ENCODE measurements at regions not wholly inside any gene's neighbourhood (a gene's known extent, or its start where the extent isn't known, plus 50 kb on each side); places are given as distances from the start of the nearest gene placed in this dataset.
A peak's percentile ranks its signal among the peaks of the same experiment; 100 is the strongest.
"Not testable (repeated sequence)": the region's sequence is repeated elsewhere in the genome, so short reads cannot be mapped to it uniquely, and the experiment has no call there.

DNA sequence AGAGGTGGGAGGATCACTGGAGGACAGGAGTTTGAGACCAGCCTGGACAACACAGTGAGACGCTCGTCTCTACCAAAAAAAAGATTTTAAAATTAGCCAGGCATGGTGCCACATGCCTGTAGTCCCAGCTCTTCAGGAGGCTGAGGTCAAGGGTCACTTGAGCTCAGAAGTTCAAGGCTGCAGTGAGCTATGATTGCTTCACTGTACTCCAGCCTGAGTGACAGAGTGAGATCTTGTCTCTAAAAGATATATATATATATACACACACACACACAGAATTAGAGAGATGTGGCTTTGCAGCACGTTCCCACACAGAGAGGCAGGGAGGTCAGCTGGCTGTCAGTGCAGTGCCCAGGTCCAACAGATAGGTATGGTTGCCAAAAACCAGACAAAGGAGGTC is 363.4 kb downstream of the BCL2L11 start:
- WGBS, 2 experiments (ENCODE audit: extremely low coverage in 2 of 2, insufficient read length in 1 of 2) = no CpG with 5 or more reads among the region's 3 CpGs
- H3K18ac ChIP-seq (ENCODE audit: low read depth, low read length); H3K4me3 ChIP-seq (ENCODE audit: insufficient read depth, low read depth, low read length); BruUV-seq (replicated peaks); intact Hi-C loops (cut with micrococcal nuclease); DNase-seq; H2AK9ac ChIP-seq (replicated peaks; ENCODE audit: low read depth, low read length, poor library complexity); H3K27ac ChIP-seq (ENCODE audit: insufficient read depth, low read length); H3K14ac ChIP-seq (replicated peaks; ENCODE audit: low read depth, low read length); CTCF ChIA-PET; H2BK120ac ChIP-seq (ENCODE audit: low read depth, low read length); H3K56ac ChIP-seq (ENCODE audit: extremely low read depth, insufficient read depth, low read length); H2BK20ac ChIP-seq (ENCODE audit: low read depth, low read length); dilution Hi-C loops (cut with HindIII; ENCODE audit: low sequenced_read_pairs, unreplicated experiment); H2BK15ac ChIP-seq (ENCODE audit: low read depth, low read length); H2AK5ac ChIP-seq (ENCODE audit: low read depth, low read length); H4K8ac ChIP-seq (ENCODE audit: low read depth in 2 of 2, low read length in 2 of 2); H3K9me1 ChIP-seq (ENCODE audit: insufficient read depth, low read length); H3K23ac ChIP-seq (ENCODE audit: low read depth, low read length); H3K9ac ChIP-seq (ENCODE audit: low read depth, low read length); POLR2A ChIA-PET (ENCODE audit: unreplicated experiment); H3K27me3 ChIP-seq (ENCODE audit: control insufficient read depth, insufficient read depth, low read length); H2AFZ ChIP-seq (replicated peaks; ENCODE audit: low read length, poor library complexity); H3K4ac ChIP-seq (ENCODE audit: low read depth, low read length); ATAC-seq (ENCODE audit: low read depth); H2BK5ac ChIP-seq (ENCODE audit: low read depth, low read length, poor library complexity, severe bottlenecking); H4K5ac ChIP-seq (ENCODE audit: low read depth, low read length); H3K4me2 ChIP-seq (ENCODE audit: low read depth, low read length); H4K91ac ChIP-seq (ENCODE audit: insufficient read depth, low read depth, low read length); H3K9me3 ChIP-seq (ENCODE audit: control insufficient read depth, insufficient read depth, low read length); H3K79me1 ChIP-seq (ENCODE audit: low read depth in 1 of 2, low read length in 2 of 2): not testable (repeated sequence)
- H3K4me1 ChIP-seq (ENCODE audit: control insufficient read depth, insufficient read depth, low read length) = peaks cover 23% of the 10 kb centered on the region
- H3K36me3 ChIP-seq (ENCODE audit: control insufficient read depth, insufficient read depth, low read length) = peaks cover 13% of the 10 kb centered on the region
- peaks cover 65% of the 10 kb centered on the region for H4K20me1 ChIP-seq (ENCODE audit: insufficient read depth, low read length)
- in situ Hi-C loops (cut with MboI; ENCODE audit: low sequenced_read_pairs) = loop anchor here (25.0 kb wide), 1 partner anchor 178 kb away; no protein-coding TSS in a partner anchor

DNA sequence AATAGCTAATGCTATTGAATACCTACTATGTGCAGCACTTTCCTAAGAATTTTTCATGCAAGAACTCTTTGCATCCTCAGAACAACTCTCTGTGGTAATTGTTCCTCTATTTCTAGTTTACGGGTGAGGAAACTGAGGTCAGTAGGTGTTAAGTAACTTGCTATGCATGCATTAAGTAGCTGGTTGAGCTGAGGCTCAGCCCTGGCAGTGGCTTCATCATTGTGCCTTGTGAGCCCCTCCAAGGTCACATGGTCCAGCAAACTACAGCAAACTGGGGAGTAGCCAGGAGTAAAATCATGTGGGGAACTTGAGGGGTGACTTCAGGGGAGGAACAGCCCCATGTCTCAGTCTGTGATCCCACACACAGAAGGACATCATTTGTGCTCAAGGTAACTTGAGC is 365.2 kb downstream of the BCL2L11 start:
- H3K36me3 ChIP-seq (ENCODE audit: control insufficient read depth, insufficient read depth, low read length); H4K5ac ChIP-seq (ENCODE audit: low read depth, low read length); H3K27me3 ChIP-seq (ENCODE audit: control insufficient read depth, insufficient read depth, low read length); H3K4me3 ChIP-seq (ENCODE audit: insufficient read depth, low read depth, low read length); intact Hi-C loops (cut with micrococcal nuclease); H2BK15ac ChIP-seq (ENCODE audit: low read depth, low read length); BruUV-seq (replicated peaks); H3K4ac ChIP-seq (ENCODE audit: low read depth, low read length); H2AK9ac ChIP-seq (replicated peaks; ENCODE audit: low read depth, low read length, poor library complexity); H3K4me2 ChIP-seq (ENCODE audit: low read depth, low read length); H2BK20ac ChIP-seq (ENCODE audit: low read depth, low read length); H4K91ac ChIP-seq (ENCODE audit: insufficient read depth, low read depth, low read length); ATAC-seq (ENCODE audit: low read depth); H4K8ac ChIP-seq (ENCODE audit: low read depth in 2 of 2, low read length in 2 of 2); H3K9ac ChIP-seq (ENCODE audit: low read depth, low read length); POLR2A ChIA-PET (ENCODE audit: unreplicated experiment); H3K9me1 ChIP-seq (ENCODE audit: insufficient read depth, low read length); H2BK120ac ChIP-seq (ENCODE audit: low read depth, low read length); DNase-seq; H3K79me1 ChIP-seq (ENCODE audit: low read depth in 1 of 2, low read length in 2 of 2); H3K14ac ChIP-seq (replicated peaks; ENCODE audit: low read depth, low read length); H3K56ac ChIP-seq (ENCODE audit: extremely low read depth, insufficient read depth, low read length); H3K23ac ChIP-seq (ENCODE audit: low read depth, low read length); dilution Hi-C loops (cut with HindIII; ENCODE audit: low sequenced_read_pairs, unreplicated experiment); H3K18ac ChIP-seq (ENCODE audit: low read depth, low read length); H2AK5ac ChIP-seq (ENCODE audit: low read depth, low read length); H2AFZ ChIP-seq (replicated peaks; ENCODE audit: low read length, poor library complexity); H3K9me3 ChIP-seq (ENCODE audit: control insufficient read depth, insufficient read depth, low read length); CTCF ChIA-PET; H2BK5ac ChIP-seq (ENCODE audit: low read depth, low read length, poor library complexity, severe bottlenecking): not testable (repeated sequence)
- H4K20me1 ChIP-seq (ENCODE audit: insufficient read depth, low read length) = peaks cover 59% of the 10 kb centered on the region
- peaks cover 20% of the 10 kb centered on the region for H3K4me1 ChIP-seq (ENCODE audit: control insufficient read depth, insufficient read depth, low read length)
- no CpG with 5 or more reads among the region's 1 CpG for WGBS, 2 experiments (ENCODE audit: extremely low coverage in 2 of 2, insufficient read length in 1 of 2)
- in situ Hi-C loops (cut with MboI; ENCODE audit: low sequenced_read_pairs) = loop anchor here (25.0 kb wide), 1 partner anchor 176 kb away; no protein-coding TSS in a partner anchor
- peak overlapping the region; percentile 35; the same call in 1 of the 2 replicates for H3K27ac ChIP-seq (ENCODE audit: insufficient read depth, low read length)
